ENCODE measurements at regions not wholly inside any gene's neighbourhood (a gene's known extent, or its start where the extent isn't known, plus 50 kb on each side); places are given as distances from the start of the nearest gene placed in this dataset.

DNA sequence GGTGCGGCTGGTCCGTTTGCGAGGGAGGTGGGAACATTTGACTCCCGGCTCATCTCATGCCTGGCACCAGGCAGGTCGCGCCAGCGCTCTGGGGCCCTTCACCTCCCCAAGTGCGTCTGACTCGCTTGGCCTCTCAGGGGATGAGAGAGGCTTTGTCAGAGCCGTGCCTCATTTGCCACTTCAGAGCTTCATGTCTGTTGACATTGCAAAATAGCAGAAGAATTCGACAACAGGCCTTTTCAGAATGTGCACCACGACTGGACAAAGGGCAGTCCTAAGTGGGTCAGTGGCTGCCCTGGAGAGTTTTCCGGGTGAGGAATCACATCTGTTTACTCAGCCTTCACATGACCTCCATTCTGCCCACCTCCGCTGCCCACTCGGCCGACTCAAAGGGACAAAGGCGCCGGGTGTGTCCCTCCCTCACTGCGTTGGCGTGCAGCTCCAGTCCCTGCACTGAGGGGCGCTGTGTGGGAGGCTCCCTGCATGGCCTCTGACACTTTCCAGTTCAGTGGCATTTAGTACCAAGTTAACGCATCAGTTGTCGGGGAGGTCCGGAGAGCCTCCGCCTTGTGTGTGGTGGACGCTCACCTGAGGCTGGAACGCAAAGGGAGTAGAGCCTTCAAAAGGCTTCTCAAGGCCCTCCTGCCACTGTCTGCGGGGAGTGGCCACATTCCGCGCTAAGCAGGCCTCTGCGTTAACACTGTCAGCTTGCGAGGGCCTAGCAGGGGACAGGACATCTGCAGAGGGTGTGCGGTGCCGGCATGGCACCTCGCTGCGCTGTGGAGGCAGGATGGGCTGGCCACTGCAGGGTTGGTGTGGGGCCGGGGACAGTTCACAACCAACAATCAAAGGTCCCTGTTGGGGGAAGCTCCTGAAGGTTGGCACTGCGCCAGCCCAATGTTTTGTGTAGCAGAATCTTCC is 171.5 kb downstream of the NXNL2 start:
- TF ChIP-seq RAD51 (IDR thresholded peaks at IDR 0.05): no peak
- no peak for TF ChIP-seq CEBPB (IDR thresholded peaks at IDR 0.05; ENCODE audit: borderline replicate concordance in 1 of 2, low read depth in 2 of 2, low read length in 2 of 2)
